Psoas muscle (tissue), 7 donors: ENCODE measurements at regions not wholly inside any gene's neighbourhood (a gene's known extent, or its start where the extent isn't known, plus 50 kb on each side); places are given as distances from the start of the nearest gene placed in this dataset.

Experiments
- ATAC-seq, 4 donors: fragments of 200-7000 bp; cut with Tn5 transposase; one replicate each; pipeline ENCODE4 v1.9.1; 2020; ENCODE audit warnings: moderate library complexity in 3 of 4, mild to moderate bottlenecking in 2 of 4
- DNase-seq, 2 donors: peaks; one replicate each; pipeline ENCODE4 v3.0.0-alpha.2; 2020
- H3K27ac ChIP-seq: fragments of 200-600 bp; one replicate; pipeline ENCODE4 v1.8.0; 2022
- H3K27me3 ChIP-seq, 3 donors: fragments of 200-600 bp in 1 of 3; one replicate each; pipeline versions ENCODE4 v1.6.1 to v1.8.0; 2013 to 2022; ENCODE audit warnings: low read length in 2 of 3, mild to moderate bottlenecking in 2 of 3, moderate library complexity in 1 of 3; ENCODE audit not compliant: insufficient read depth in 3 of 3
- H3K36me3 ChIP-seq, 2 donors: fragments of 200-600 bp in 1 of 2; one replicate each; pipeline versions ENCODE4 v1.6.1 to v1.8.0; 2013 to 2022; ENCODE audit warnings: low read depth in 1 of 2, mild to moderate bottlenecking in 1 of 2, moderate library complexity in 1 of 2; ENCODE audit not compliant: insufficient read depth in 1 of 2
- H3K4me1 ChIP-seq: fragments of 200-600 bp; one replicate; pipeline ENCODE4 v1.8.0; 2022
- H3K4me3 ChIP-seq: fragments of 200-600 bp; one replicate; pipeline ENCODE4 v1.8.0; 2022; ENCODE audit warnings: mild to moderate bottlenecking
- H3K9me3 ChIP-seq: fragments of 200-600 bp; one replicate; pipeline ENCODE4 v1.8.0; 2022
- CTCF ChIP-seq: fragments of 200-600 bp; IDR thresholded peaks from one replicate; pipeline ENCODE4 v1.8.0; 2022; ENCODE audit warnings: antibody characterized with exemption
- WGBS, 3 donors: extraction: QIAGEN DNeasy Blood & Tissue Kit; methylation state at CpG; one replicate each; pipeline versions ENCODE4 v1.1.6 to v1.1.7; 2013; 5-methylcytosine and 5-hydroxymethylcytosine counted together
- intact Hi-C, 2 donors: fragments of 100-400 bp; cut with DNase I; formaldehyde crosslinking; loops; one replicate each; pipeline versions ENCODE4 v1.11.0 to v1.14.2; 2022
- donor health status: healthy with polysubstance abuse.
- donor health status: DM: no; HTN: no; CAD: no; lungs with moderate emphysema.
- donor health status: Bipolar disorder and iron deficiency.
- donor health status: healthy.
- donor health status: DM: yes; HTN: yes; CAD: no.
- donor health status: DM: no; HTN: no; CAD: no.
- donor health status: DM: yes; HTN: yes; CAD: no.

- WGBS, 3 donors: 36 to 61% (median 57%) methylated on average over 4 of the region's 4 CpGs
Measured at GRCh38 chr3:181794011-181794790, 82.5 kb downstream of the SOX2 start.

GRCh38 chr3:181796641-181797040, 84.9 kb downstream of the SOX2 start:
- ATAC-seq (no peak), DNase-seq (no peak)
- peaks cover 0 to 5% (median 0%) of the 10 kb centered on the region in 3 donors for H3K27me3 ChIP-seq
- 69 to 78% (median 75%) methylated on average over 3 of the region's 3 CpGs for WGBS, 3 donors
- H3K27ac ChIP-seq: no peak overlapping the region
- H3K4me1 ChIP-seq: no peaks in the 10 kb centered on the region
- intact Hi-C loops: no loop called here
- no peaks in the 10 kb centered on the region for H3K36me3 ChIP-seq
- H3K9me3 ChIP-seq: no peaks in the 10 kb centered on the region
- no peak for TF ChIP-seq CTCF
- H3K4me3 ChIP-seq: no peak overlapping the region

More at GRCh38 chr3:181794011-181794790, 82.5 kb downstream of the SOX2 start:
- no peak for ATAC-seq
- no peaks in the 10 kb centered on the region for H3K36me3 ChIP-seq
- intact Hi-C loops: no loop called here
- no peak for TF ChIP-seq CTCF
- peaks cover 0 to 5% (median 0%) of the 10 kb centered on the region in 3 donors for H3K27me3 ChIP-seq
- no peaks in the 10 kb centered on the region for H3K4me1 ChIP-seq
- no peak overlapping the region for H3K4me3 ChIP-seq
- H3K27ac ChIP-seq: no peak overlapping the region
- no peak for DNase-seq
- H3K9me3 ChIP-seq: no peaks in the 10 kb centered on the region

- Histone ChIP-seq H3K4me3 (no peak overlapping the region), H3K36me3 (no peaks in the 10 kb centered on the region), H3K9me3 (no peaks in the 10 kb centered on the region), H3K27me3 (peaks cover 0 to 5% (median 0%) of the 10 kb centered on the region in 3 donors), H3K27ac (no peak overlapping the region), H3K4me1 (no peaks in the 10 kb centered on the region)
- DNase-seq (no peak), ATAC-seq (no peak)
- 48 to 62% (median 49%) methylated on average over 2 of the region's 2 CpGs for WGBS, 3 donors
- TF ChIP-seq CTCF: no peak
- intact Hi-C loops: no loop called here
Measured at GRCh38 chr3:181797431-181797830, 85.7 kb downstream of the SOX2 start.

- H3K36me3 ChIP-seq: no peaks in the 10 kb centered on the region
- H3K4me1 ChIP-seq: no peaks in the 10 kb centered on the region
- 81 to 87% (median 85%) methylated on average over 2 of the region's 2 CpGs for WGBS, 3 donors
- H3K9me3 ChIP-seq: no peaks in the 10 kb centered on the region
- H3K27me3 ChIP-seq: no peaks in the 10 kb centered on the region
- no peak for DNase-seq
- no peak overlapping the region for H3K4me3 ChIP-seq
- no peak for TF ChIP-seq CTCF
- ATAC-seq: no peak
- intact Hi-C loops: no loop called here
- H3K27ac ChIP-seq: no peak overlapping the region
Measured at GRCh38 chr3:181805703-181806102, 94.0 kb downstream of the SOX2 start.

- Histone ChIP-seq H3K4me3 (no peak overlapping the region), H3K27me3 (no peaks in the 10 kb centered on the region), H3K27ac (no peak overlapping the region), H3K36me3 (no peaks in the 10 kb centered on the region), H3K4me1 (no peaks in the 10 kb centered on the region), H3K9me3 (no peaks in the 10 kb centered on the region)
- no peak for ATAC-seq
- DNase-seq: no peak
- intact Hi-C loops: no loop called here
- 88 to 94% (median 89%) methylated on average over 5 of the region's 5 CpGs for WGBS, 3 donors
- TF ChIP-seq CTCF: no peak
Measured at GRCh38 chr3:181808053-181808452, 96.3 kb downstream of the SOX2 start.
